ENCODE measurements at regions not wholly inside any gene's neighbourhood (a gene's known extent, or its start where the extent isn't known, plus 50 kb on each side); places are given as distances from the start of the nearest gene placed in this dataset.

DNA sequence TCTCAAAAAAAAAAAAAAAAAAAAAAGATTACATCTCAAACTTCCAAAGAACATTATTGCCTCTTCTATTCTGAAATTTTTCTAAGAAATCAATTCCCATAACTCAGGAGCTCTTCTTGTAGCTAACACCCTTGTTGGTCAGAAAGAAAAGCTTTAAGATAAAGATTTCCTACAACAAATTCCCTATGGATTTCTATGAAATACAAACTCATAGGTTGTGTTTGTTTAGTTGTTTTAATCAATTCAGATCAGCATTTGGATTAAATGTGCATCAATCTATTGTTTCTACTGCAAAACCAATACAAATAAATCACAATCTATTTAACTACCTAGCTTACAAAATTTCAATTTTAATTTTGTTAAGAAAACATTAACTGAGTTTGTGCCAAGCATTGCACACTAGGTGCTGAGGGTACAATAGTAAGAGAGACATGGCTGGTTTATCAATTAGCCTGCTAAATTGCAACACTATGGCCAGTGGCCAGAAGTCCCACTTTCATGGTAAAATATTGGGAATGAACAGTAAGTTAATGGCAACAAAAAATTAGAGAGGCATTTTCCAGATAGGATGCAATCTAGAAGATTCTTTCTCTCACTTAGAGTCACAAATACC, 80.2 kb upstream of the MYCN start:
- Histone ChIP-seq H3K27ac (ENCODE audit: extremely low read depth, low read depth, low read length) (no peak overlapping the region), H3K4me1 (ENCODE audit: control insufficient read depth, insufficient read depth, low read length) (no peaks in the 10 kb centered on the region), H3K9me3 (ENCODE audit: control insufficient read depth, insufficient read depth, low read depth, low read length) (no peaks in the 10 kb centered on the region), H3K36me3 (ENCODE audit: control insufficient read depth in 2 of 2, insufficient read depth in 1 of 2, low read length in 2 of 2) (no peaks in the 10 kb centered on the region), H3K4me3 (ENCODE audit: low read depth, low read length) (no peak overlapping the region)
- ChIA-PET CTCF (interaction anchor here (0.6 to 1.3 kb wide), 4 partner anchors 13 to 218 kb away, joined by 3 read pairs; no protein-coding TSS in a partner anchor), POLR2A (interaction anchor here (1.5 kb wide), 1 partner anchor 80 kb away, joined by 3 read pairs; the partner anchor contains the start of gene MYCN)
- TF ChIP-seq ZNF48 (tag by site-specific recombination; IDR thresholded peaks at IDR 0.05) (no peak), ZNF561 (tag by site-specific recombination; IDR thresholded peaks at IDR 0.05; ENCODE audit: borderline replicate concordance) (no peak), ZEB2 (tag by site-specific recombination; IDR thresholded peaks at IDR 0.05) (no peak), ZNF132 (tag by site-specific recombination; IDR thresholded peaks at IDR 0.05; ENCODE audit: borderline replicate concordance) (no peak), GLI2 (tag by site-specific recombination; IDR thresholded peaks at IDR 0.05; ENCODE audit: borderline replicate concordance, low read depth) (no peak), ZNF112 (tag by site-specific recombination; IDR thresholded peaks at IDR 0.05) (no peak), ZNF660 (tag by site-specific recombination; IDR thresholded peaks at IDR 0.05) (no peak), ZNF23 (tag by site-specific recombination; IDR thresholded peaks at IDR 0.05; ENCODE audit: borderline replicate concordance) (no peak), REPIN1 (tag by site-specific recombination; IDR thresholded peaks at IDR 0.05; ENCODE audit: low read depth) (no peak), ZNF747 (tag by site-specific recombination; IDR thresholded peaks at IDR 0.05) (no peak)
- TF ChIP-seq, protein P1, sequence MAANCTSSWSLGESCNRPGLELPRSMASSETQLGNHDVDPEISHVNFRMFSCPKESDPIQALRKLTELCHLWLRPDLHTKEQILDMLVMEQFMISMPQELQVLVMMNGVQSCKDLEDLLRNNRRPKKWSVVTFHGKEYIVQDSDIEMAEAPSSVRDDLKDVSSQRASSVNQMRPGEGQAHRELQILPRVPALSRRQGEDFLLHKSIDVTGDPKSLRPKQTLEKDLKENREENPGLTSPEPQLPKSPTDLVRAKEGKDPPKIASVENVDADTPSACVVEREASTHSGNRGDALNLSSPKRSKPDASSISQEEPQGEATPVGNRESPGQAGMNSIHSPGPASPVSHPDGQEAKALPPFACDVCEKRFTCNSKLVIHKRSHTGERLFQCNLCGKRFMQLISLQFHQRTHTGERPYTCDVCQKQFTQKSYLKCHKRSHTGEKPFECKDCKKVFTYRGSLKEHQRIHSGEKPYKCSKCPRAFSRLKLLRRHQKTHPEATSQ (tag by site-specific recombination; IDR thresholded peaks at IDR 0.05) = no peak

GRCh38 chr2:15860760-15861159, 79.6 kb upstream of the MYCN start:
- H3K4me3 ChIP-seq (ENCODE audit: low read depth, low read length) = no peak overlapping the region
- H3K36me3 ChIP-seq (ENCODE audit: control insufficient read depth in 2 of 2, insufficient read depth in 1 of 2, low read length in 2 of 2) = no peaks in the 10 kb centered on the region
- ChIA-PET CTCF (interaction anchor here (0.7 to 1.3 kb wide), 2 partner anchors 13 to 219 kb away, joined by 3 read pairs; no protein-coding TSS in a partner anchor), POLR2A (no interaction called here)
- H3K9me3 ChIP-seq (ENCODE audit: control insufficient read depth, insufficient read depth, low read depth, low read length) = no peaks in the 10 kb centered on the region
- no peak for TF ChIP-seq PRDM2 (tag by site-specific recombination; IDR thresholded peaks at IDR 0.05; ENCODE audit: borderline replicate concordance)
- TF ChIP-seq PRDM6 (tag by site-specific recombination; IDR thresholded peaks at IDR 0.05) = no peak
- TF ChIP-seq ZNF140 (tag by site-specific recombination; IDR thresholded peaks at IDR 0.05) = no peak
- no peaks in the 10 kb centered on the region for H3K4me1 ChIP-seq (ENCODE audit: control insufficient read depth, insufficient read depth, low read length)
- H3K27ac ChIP-seq (ENCODE audit: extremely low read depth, low read depth, low read length) = no peak overlapping the region
